ENCODE measurements at regions not wholly inside any gene's neighbourhood (a gene's known extent, or its start where the extent isn't known, plus 50 kb on each side); places are given as distances from the start of the nearest gene placed in this dataset.

DNA sequence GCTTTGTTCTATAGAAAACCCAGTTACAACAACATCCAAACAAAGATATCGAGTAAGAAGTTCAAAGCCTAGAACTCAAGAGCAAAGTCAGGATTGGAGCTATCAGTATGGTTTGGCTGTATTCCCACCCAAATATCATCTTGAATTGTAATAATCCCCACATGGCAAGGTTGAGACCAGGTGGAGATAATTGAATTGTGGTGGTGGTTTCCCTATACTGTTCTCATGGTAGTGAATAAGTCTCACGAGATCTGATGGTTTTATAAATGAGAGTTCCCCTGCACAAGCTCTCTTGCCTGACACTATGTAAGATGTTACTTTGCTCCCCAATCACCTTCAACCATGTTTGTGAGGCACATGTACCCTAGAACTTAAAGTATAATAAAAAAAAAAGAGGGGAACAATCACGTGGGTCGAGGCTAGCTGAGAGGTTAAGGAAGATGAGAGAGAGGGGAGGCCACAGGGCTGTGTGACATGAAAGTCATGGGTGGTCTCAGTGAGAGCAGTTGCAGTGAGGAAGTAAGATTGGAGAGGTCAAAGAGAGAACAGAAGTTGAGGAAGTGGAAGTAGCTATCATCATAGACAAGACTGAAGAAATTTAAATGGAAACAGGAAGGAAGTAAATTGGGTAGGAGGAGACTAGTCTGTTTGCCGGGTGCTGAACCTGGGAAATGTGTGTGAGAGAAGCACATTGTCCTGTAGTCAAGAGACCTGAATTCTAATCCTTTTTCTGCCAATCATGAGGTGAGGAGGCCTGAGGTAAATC lies 80.1 kb upstream of the CD44 start:
- TF ChIP-seq, protein P1, sequence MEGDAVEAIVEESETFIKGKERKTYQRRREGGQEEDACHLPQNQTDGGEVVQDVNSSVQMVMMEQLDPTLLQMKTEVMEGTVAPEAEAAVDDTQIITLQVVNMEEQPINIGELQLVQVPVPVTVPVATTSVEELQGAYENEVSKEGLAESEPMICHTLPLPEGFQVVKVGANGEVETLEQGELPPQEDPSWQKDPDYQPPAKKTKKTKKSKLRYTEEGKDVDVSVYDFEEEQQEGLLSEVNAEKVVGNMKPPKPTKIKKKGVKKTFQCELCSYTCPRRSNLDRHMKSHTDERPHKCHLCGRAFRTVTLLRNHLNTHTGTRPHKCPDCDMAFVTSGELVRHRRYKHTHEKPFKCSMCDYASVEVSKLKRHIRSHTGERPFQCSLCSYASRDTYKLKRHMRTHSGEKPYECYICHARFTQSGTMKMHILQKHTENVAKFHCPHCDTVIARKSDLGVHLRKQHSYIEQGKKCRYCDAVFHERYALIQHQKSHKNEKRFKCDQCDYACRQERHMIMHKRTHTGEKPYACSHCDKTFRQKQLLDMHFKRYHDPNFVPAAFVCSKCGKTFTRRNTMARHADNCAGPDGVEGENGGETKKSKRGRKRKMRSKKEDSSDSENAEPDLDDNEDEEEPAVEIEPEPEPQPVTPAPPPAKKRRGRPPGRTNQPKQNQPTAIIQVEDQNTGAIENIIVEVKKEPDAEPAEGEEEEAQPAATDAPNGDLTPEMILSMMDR (IDR thresholded peaks at IDR 0.05), result no peak
- TF ChIP-seq ZFX (IDR thresholded peaks at IDR 0.05; ENCODE audit: borderline replicate concordance), result no peak

Measured in 22Rv1 (cell line).